B cell (primary cell): ENCODE measurements at regions not wholly inside any gene's neighbourhood (a gene's known extent, or its start where the extent isn't known, plus 50 kb on each side); places are given as distances from the start of the nearest gene placed in this dataset.

Experiments used
- ATAC-seq: fragments of 200-7000 bp; cut with Tn5 transposase; one replicate; pipeline ENCODE4 v1.10.0; 2021; ENCODE audit warnings: low read depth, mild to moderate bottlenecking, moderate number of reproducible peaks, moderate library complexity
- CTCF ChIA-PET: fragments of 350-600 bp; sonication (Branson Sonifier 250); formaldehyde crosslinking; loops from one replicate; lab custom pipeline; 2021; ENCODE audit warnings: antibody characterized with exemption, inconsistent platforms; lab: Charles Lee
- POLR2A ChIA-PET: fragments of 350-600 bp; sonication (Branson Sonifier 250); formaldehyde crosslinking; loops from one replicate; lab custom pipeline; 2021; ENCODE audit warnings: antibody characterized with exemption; lab: Charles Lee
- DNase-seq: peaks from one replicate; pipeline ENCODE4 v3.0.0; 2013
- H2AFZ ChIP-seq: 2 replicates; pipeline ENCODE4 v1.6.1; 2012; ENCODE audit warnings: mild to moderate bottlenecking, low read depth, low read length; ENCODE audit not compliant: insufficient read depth, poor library complexity, severe bottlenecking
- H3K27ac ChIP-seq, 2 donors: 1 replicate in 1 of 2; 2 replicates in 1 of 2; pipeline ENCODE4 v1.5.1; 2012 to 2013; ENCODE audit warnings: low read length in 2 of 2, mild to moderate bottlenecking in 2 of 2, moderate library complexity in 1 of 2
- H3K27me3 ChIP-seq, 4 experiments: fragments of 200-600 bp in 1 of 4; sonication (generic) in 1 of 4; replicated peaks in 1 of 4; 1 replicate in 2 of 4; 2 replicates in 2 of 4; pipeline versions ENCODE4 v1.6.1 to v1.7.0; 2013 to 2016; ENCODE audit warnings: low read length in 3 of 4, mild to moderate bottlenecking in 2 of 4, mixed read lengths in 1 of 4, moderate library complexity in 1 of 4; ENCODE audit not compliant: insufficient read depth in 4 of 4, control insufficient read depth in 3 of 4; ENCODE audit errors: control extremely low read depth in 1 of 4
- H3K36me3 ChIP-seq, 2 experiments: replicated peaks in 1 of 2; 1 replicate in 1 of 2; 2 replicates in 1 of 2; pipeline versions ENCODE4 v1.6.1 to v1.7.1; 2013; ENCODE audit warnings: low read length in 1 of 2; ENCODE audit not compliant: insufficient read depth in 2 of 2, control insufficient read depth in 1 of 2; ENCODE audit errors: control extremely low read depth in 1 of 2, extremely low read depth in 1 of 2
- H3K4me1 ChIP-seq, 2 donors: fragments of 200-600 bp in 1 of 2; sonication (generic) in 1 of 2; 1 replicate in 1 of 2; 2 replicates in 1 of 2; pipeline versions ENCODE4 v1.5.1 to v1.6.1; 2013 to 2017; ENCODE audit warnings: low read length in 2 of 2; ENCODE audit not compliant: control insufficient read depth in 2 of 2, insufficient read depth in 2 of 2
- H3K4me2 ChIP-seq: replicated peaks from 2 replicates; pipeline ENCODE3; 2012; ENCODE audit warnings: mild to moderate bottlenecking, low read depth, low read length; ENCODE audit not compliant: poor library complexity, severe bottlenecking
- H3K4me3 ChIP-seq, 5 experiments: fragments of 200-600 bp in 1 of 5; sonication (generic) in 1 of 5; 1 replicate in 3 of 5; 2 replicates in 2 of 5; pipeline versions ENCODE4 v1.5.1 to v1.7.0; 2011 to 2016; ENCODE audit warnings: low read length in 4 of 5, mild to moderate bottlenecking in 4 of 5, low read depth in 2 of 5, control low read depth in 1 of 5, moderate library complexity in 1 of 5; ENCODE audit not compliant: insufficient read depth in 1 of 5; ENCODE audit errors: control extremely low read depth in 1 of 5, extremely low read depth in 1 of 5
- H3K79me2 ChIP-seq: fragments of 200-600 bp; sonication (generic); one replicate; pipeline ENCODE4 v1.6.0; 2016; ENCODE audit warnings: low read length; ENCODE audit not compliant: control insufficient read depth, insufficient read depth
- H3K9ac ChIP-seq: fragments of 200-600 bp; sonication (generic); 2 replicates; pipeline ENCODE4 v1.6.1; 2017; ENCODE audit warnings: mild to moderate bottlenecking, low read length, moderate library complexity
- H3K9me3 ChIP-seq, 3 donors: one replicate each; pipeline versions ENCODE4 v1.6.1 to v1.7.1; 2013; ENCODE audit warnings: low read length in 2 of 3; ENCODE audit not compliant: control insufficient read depth in 2 of 3, insufficient read depth in 1 of 3; ENCODE audit errors: control extremely low read depth in 1 of 3
- H4K20me1 ChIP-seq: 2 replicates; pipeline ENCODE4 v1.6.0; 2012; ENCODE audit warnings: mild to moderate bottlenecking, low read length; ENCODE audit not compliant: insufficient read depth, control insufficient read depth, poor library complexity, severe bottlenecking
- H3K27ac Mint-ChIP-seq: one replicate; pipeline ENCODE4 v1.8.0; 2021; ENCODE audit warnings: mixed read lengths
- H3K27me3 Mint-ChIP-seq: one replicate; pipeline ENCODE4 v1.8.0; 2021; ENCODE audit warnings: mixed read lengths
- H3K4me1 Mint-ChIP-seq: one replicate; pipeline ENCODE4 v1.8.0; 2021; ENCODE audit warnings: mixed read lengths
- H3K4me3 Mint-ChIP-seq: one replicate; pipeline ENCODE4 v1.8.0; 2021; ENCODE audit warnings: mixed read lengths
- H3K9me3 Mint-ChIP-seq: one replicate; pipeline ENCODE4 v1.8.0; 2022; ENCODE audit warnings: mixed read lengths; ENCODE audit not compliant: insufficient read depth
- EZH2 ChIP-seq: IDR thresholded peaks from 2 replicates; pipeline ENCODE4 v1.6.1; 2012; ENCODE audit warnings: borderline replicate concordance, low read depth, mild to moderate bottlenecking, moderate library complexity, low read length; ENCODE audit not compliant: insufficient read depth, poor library complexity, severe bottlenecking
- WGBS: methylation state at CpG from one replicate; pipeline ENCODE4 v1.1.5; 2013; ENCODE audit warnings: missing lambda C conversion rate; ENCODE audit not compliant: insufficient coverage; 5-methylcytosine and 5-hydroxymethylcytosine counted together
- intact Hi-C: fragments of 100-400 bp; cut with micrococcal nuclease; formaldehyde crosslinking; loops from one replicate; pipeline ENCODE4 v1.10.0; 2022
- TF ChIP-seq, protein P1 (sequence below): fragments of 200-600 bp; IDR thresholded peaks from one replicate; pipeline ENCODE4 v1.8.0; 2022; ENCODE audit warnings: antibody characterized with exemption, mild to moderate bottlenecking

- CTCF ChIA-PET: no interaction called here
- Histone ChIP-seq H3K27me3 (peaks cover 0 to 9% (median 0%) of the 10 kb centered on the region in 4 experiments), H3K36me3 (no peaks in the 10 kb centered on the region), H3K4me2 (no peak overlapping the region), H4K20me1 (no peaks in the 10 kb centered on the region), H3K4me1 (no peaks in the 10 kb centered on the region), H3K4me3 (no peak overlapping the region), H3K9ac (no peak overlapping the region), H3K27ac (no peak overlapping the region), H2AFZ (no peak overlapping the region), H3K9me3 (peaks cover 0 to 3% (median 0%) of the 10 kb centered on the region in 3 donors), H3K79me2 (no peaks in the 10 kb centered on the region)
- DNase-seq: no peak
- no peaks in the 10 kb centered on the region for H3K9me3 Mint-ChIP-seq
- intact Hi-C loops: no loop called here
- TF ChIP-seq, protein P1, sequence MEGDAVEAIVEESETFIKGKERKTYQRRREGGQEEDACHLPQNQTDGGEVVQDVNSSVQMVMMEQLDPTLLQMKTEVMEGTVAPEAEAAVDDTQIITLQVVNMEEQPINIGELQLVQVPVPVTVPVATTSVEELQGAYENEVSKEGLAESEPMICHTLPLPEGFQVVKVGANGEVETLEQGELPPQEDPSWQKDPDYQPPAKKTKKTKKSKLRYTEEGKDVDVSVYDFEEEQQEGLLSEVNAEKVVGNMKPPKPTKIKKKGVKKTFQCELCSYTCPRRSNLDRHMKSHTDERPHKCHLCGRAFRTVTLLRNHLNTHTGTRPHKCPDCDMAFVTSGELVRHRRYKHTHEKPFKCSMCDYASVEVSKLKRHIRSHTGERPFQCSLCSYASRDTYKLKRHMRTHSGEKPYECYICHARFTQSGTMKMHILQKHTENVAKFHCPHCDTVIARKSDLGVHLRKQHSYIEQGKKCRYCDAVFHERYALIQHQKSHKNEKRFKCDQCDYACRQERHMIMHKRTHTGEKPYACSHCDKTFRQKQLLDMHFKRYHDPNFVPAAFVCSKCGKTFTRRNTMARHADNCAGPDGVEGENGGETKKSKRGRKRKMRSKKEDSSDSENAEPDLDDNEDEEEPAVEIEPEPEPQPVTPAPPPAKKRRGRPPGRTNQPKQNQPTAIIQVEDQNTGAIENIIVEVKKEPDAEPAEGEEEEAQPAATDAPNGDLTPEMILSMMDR: no peak
- no peak for TF ChIP-seq EZH2
- POLR2A ChIA-PET: no interaction called here
- no peak for ATAC-seq
- 87% methylated on average over 4 of the region's 8 CpGs for WGBS
- no peak overlapping the region for H3K4me3 Mint-ChIP-seq
- H3K4me1 Mint-ChIP-seq: no peaks in the 10 kb centered on the region
- no peak overlapping the region for H3K27ac Mint-ChIP-seq
- H3K27me3 Mint-ChIP-seq: peaks cover 13% of the 10 kb centered on the region
Observed at GRCh38 chr9:38131729-38132128, 62.7 kb upstream of the SHB start.

DNA sequence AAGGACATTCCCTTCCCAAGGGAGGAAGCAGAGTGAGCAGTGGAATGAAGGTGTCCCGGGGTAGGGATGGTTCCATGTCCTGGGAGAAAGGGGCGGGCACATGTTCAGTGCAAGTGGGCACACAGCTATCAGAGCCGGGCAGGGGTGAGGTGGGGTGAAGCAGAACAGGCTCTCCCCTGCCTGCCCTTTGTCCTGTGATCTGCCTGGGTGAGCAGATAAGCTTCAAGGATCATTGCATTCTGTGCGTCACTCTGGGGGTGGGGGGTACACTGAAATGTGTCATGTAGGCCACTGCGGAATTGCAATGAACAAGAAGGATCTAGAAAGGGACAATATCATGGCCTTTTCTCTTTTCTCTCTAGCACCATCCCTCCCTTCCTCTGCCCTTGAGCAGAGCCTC is 61.7 kb upstream of the SHB start:
- H3K9me3 Mint-ChIP-seq: no peaks in the 10 kb centered on the region
- H3K4me3 ChIP-seq: no peak overlapping the region
- ChIA-PET CTCF (no interaction called here), POLR2A (no interaction called here)
- no peak overlapping the region for H3K27ac ChIP-seq
- no peak overlapping the region for H3K4me2 ChIP-seq
- no peak overlapping the region for H3K4me3 Mint-ChIP-seq
- peaks cover 21% of the 10 kb centered on the region for H3K27me3 Mint-ChIP-seq
- H3K4me1 Mint-ChIP-seq: no peaks in the 10 kb centered on the region
- H3K9ac ChIP-seq: no peak overlapping the region
- H3K79me2 ChIP-seq: no peaks in the 10 kb centered on the region
- intact Hi-C loops: no loop called here
- H2AFZ ChIP-seq: no peak overlapping the region
- no peaks in the 10 kb centered on the region for H3K36me3 ChIP-seq
- H3K9me3 ChIP-seq: peaks cover 0 to 3% (median 0%) of the 10 kb centered on the region in 3 donors
- H3K4me1 ChIP-seq: no peaks in the 10 kb centered on the region
- no peak for DNase-seq
- TF ChIP-seq, protein P1: no peak
- no peak for TF ChIP-seq EZH2
- H3K27ac Mint-ChIP-seq: no peak overlapping the region
- WGBS: 83% methylated on average over 2 of the region's 5 CpGs
- peaks cover 0 to 7% (median 0%) of the 10 kb centered on the region in 4 experiments for H3K27me3 ChIP-seq
- no peak for ATAC-seq
- H4K20me1 ChIP-seq: no peaks in the 10 kb centered on the region
